DOHH2 (cell line): ENCODE measurements at regions not wholly inside any gene's neighbourhood (a gene's known extent, or its start where the extent isn't known, plus 50 kb on each side); places are given as distances from the start of the nearest gene placed in this dataset.

Source experiments
- CTCF ChIP-seq: fragments of 200-600 bp; sonication (generic); IDR thresholded peaks from one replicate; pipeline ENCODE4 v1.5.1; 2014; ENCODE audit warnings: antibody characterized with exemption, mild to moderate bottlenecking, low read depth, low read length; ENCODE audit not compliant: poor library complexity, severe bottlenecking
- EZH2phosphoT487 ChIP-seq: fragments of 200-600 bp; sonication (generic); IDR thresholded peaks from 2 replicates; pipeline ENCODE4 v1.6.1; 2017; ENCODE audit warnings: borderline replicate concordance, mild to moderate bottlenecking, antibody characterized with exemption, low read length, moderate library complexity, mixed read lengths

GRCh38 chr3:132961991-132962390, 76.2 kb upstream of the TMEM108 start:
- no peak for TF ChIP-seq CTCF
- TF ChIP-seq EZH2phosphoT487, result no peak
